Panc1 (cell line): ENCODE measurements at regions not wholly inside any gene's neighbourhood (a gene's known extent, or its start where the extent isn't known, plus 50 kb on each side); places are given as distances from the start of the nearest gene placed in this dataset.

ENCODE experiments used
- CTCF ChIP-seq: fragments of 450-650 bp; IDR thresholded peaks from 2 replicates; pipeline ENCODE4 v1.5.1; 2017; ENCODE audit warnings: mild to moderate bottlenecking
- POLR2AphosphoS5 ChIP-seq: IDR thresholded peaks from 2 replicates; pipeline ENCODE4 v1.6.1; 2012; ENCODE audit warnings: mild to moderate bottlenecking, low read depth, low read length, moderate library complexity
- REST ChIP-seq, 2 experiments: IDR thresholded peaks; 2 replicates each; pipeline ENCODE4 v1.6.1; 2011 to 2012; ENCODE audit warnings: low read depth in 2 of 2, control low read depth in 1 of 2, low read length in 1 of 2, mild to moderate bottlenecking in 1 of 2, moderate library complexity in 1 of 2; ENCODE audit not compliant: insufficient read depth in 1 of 2
- TCF7L2 ChIP-seq: IDR thresholded peaks from 2 replicates; pipeline ENCODE4 v1.6.1; 2011; ENCODE audit warnings: mild to moderate bottlenecking, low read depth, low read length, inconsistent platforms

DNA sequence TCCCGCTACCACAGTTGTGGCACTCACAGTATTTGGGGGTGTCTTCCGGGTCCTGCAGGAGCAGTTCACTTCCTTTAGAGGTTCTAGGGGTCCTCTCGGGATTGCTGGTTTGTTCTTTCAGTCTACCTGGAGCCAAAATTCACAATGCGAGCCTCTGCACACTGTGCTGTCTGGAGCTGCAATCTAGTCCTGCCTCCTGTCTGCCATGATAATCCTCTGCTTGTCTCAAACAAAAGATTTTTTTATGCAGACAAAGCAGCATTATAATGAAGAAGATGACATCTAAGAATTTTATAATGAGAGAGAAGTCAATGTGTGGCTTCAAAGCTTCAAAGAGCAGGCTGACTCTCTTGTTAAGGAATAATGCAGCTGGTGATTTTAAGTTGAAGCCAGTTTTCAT lies 975.1 kb upstream of the GYPC start:
- TF ChIP-seq CTCF: no peak
- no peak for TF ChIP-seq POLR2AphosphoS5
- no peak for TF ChIP-seq TCF7L2
- no peak for TF ChIP-seq REST (IDR thresholded peaks at IDR 0.05; ENCODE audit: insufficient read depth in 1 of 2, low read depth in 2 of 2, low read length in 1 of 2)
